GM23248 (cell line): ENCODE measurements at regions not wholly inside any gene's neighbourhood (a gene's known extent, or its start where the extent isn't known, plus 50 kb on each side); places are given as distances from the start of the nearest gene placed in this dataset.

Experiments used
- EZH2 ChIP-seq: fragments of 200-600 bp; sonication (generic); IDR thresholded peaks from 2 replicates; pipeline ENCODE4 v1.6.1; 2018; ENCODE audit warnings: antibody characterized with exemption, mild to moderate bottlenecking; ENCODE audit not compliant: insufficient read depth, poor library complexity, severe bottlenecking
- EZH2phosphoT487 ChIP-seq: fragments of 200-600 bp; sonication (generic); IDR thresholded peaks from 2 replicates; pipeline ENCODE4 v1.6.1; 2018; ENCODE audit warnings: antibody characterized with exemption, moderate library complexity, mild to moderate bottlenecking, low read depth; ENCODE audit not compliant: insufficient read depth

GRCh38 chr12:89815225-89815624, 106.6 kb upstream of the ATP2B1 start:
- no peak for TF ChIP-seq EZH2phosphoT487
- TF ChIP-seq EZH2: no peak
